A549 (cell line): ENCODE measurements at regions not wholly inside any gene's neighbourhood (a gene's known extent, or its start where the extent isn't known, plus 50 kb on each side); places are given as distances from the start of the nearest gene placed in this dataset.
A peak's percentile ranks its signal among the peaks of the same experiment; 100 is the strongest.

ENCODE experiments used
- ATAC-seq, 2 experiments: fragments of 200-7000 bp in 1 of 2; fragments of >200 bp in 1 of 2; cut with Nextera tagmentation in 1 of 2; cut with Tn5 transposase in 1 of 2; 3 replicates each; pipeline versions ENCODE4 v1.8.0 to v1.9.1; 2018 to 2020; ENCODE audit warnings: mild to moderate bottlenecking in 1 of 2, moderate library complexity in 1 of 2
- CTCF ChIA-PET: fragments of 300-600 bp; sonication (Branson Sonifier 250); formaldehyde crosslinking; extraction: SDS; loops from one replicate; lab custom pipeline; 2021; ENCODE audit warnings: antibody characterized with exemption, inconsistent platforms; lab: Yijun Ruan, JAX
- POLR2A ChIA-PET: fragments of 350-600 bp; formaldehyde crosslinking; extraction: SDS; loops from one replicate; lab custom pipeline; 2021; ENCODE audit warnings: antibody characterized with exemption, inconsistent platforms; lab: Yijun Ruan, JAX
- DNase-seq, 2 experiments: peaks; one replicate each; pipeline versions ENCODE4 v3.0.0 to v3.0.0-alpha.2; 2011 to 2016; ENCODE audit warnings: low read depth in 1 of 2, low spot score in 1 of 2
- FAIRE-seq: peaks from 2 replicates; lab custom pipeline; 2011; peaks lifted over from hg19 to GRCh38; lab: Jason Lieb, UNC
- H3K27ac ChIP-seq, 2 experiments: fragments of >200 bp; sonication (Bioruptor Twin); formaldehyde crosslinking; 3 replicates each; pipeline ENCODE4 v1.5.1; 2016 to 2017
- H3K4me1 ChIP-seq: fragments of >200 bp; sonication (Bioruptor Twin); formaldehyde crosslinking; 3 replicates; pipeline ENCODE4 v1.6.1; 2016
- H3K4me2 ChIP-seq: fragments of >200 bp; sonication (Bioruptor Twin); formaldehyde crosslinking; 3 replicates; pipeline ENCODE4 v1.6.1; 2016
- H3K4me3 ChIP-seq: fragments of >200 bp; sonication (Bioruptor Twin); formaldehyde crosslinking; 3 replicates; pipeline ENCODE4 v1.5.1; 2016
- H3K9me3 ChIP-seq: fragments of >200 bp; sonication (Bioruptor Twin); formaldehyde crosslinking; 3 replicates; pipeline ENCODE4 v1.6.1; 2016
- ATOH8 ChIP-seq: fragments of 250-450 bp; sonication (Bioruptor Pico); IDR thresholded peaks from 2 replicates; pipeline ENCODE4 v1.5.0; 2020; ENCODE audit warnings: low read depth, mild to moderate bottlenecking, moderate library complexity
- EHF ChIP-seq: fragments of 250-450 bp; sonication (Bioruptor Pico); IDR thresholded peaks from 2 replicates; pipeline ENCODE4 v1.5.0; 2020; ENCODE audit warnings: mild to moderate bottlenecking
- HDAC2 ChIP-seq: fragments of 200-600 bp; sonication (generic); IDR thresholded peaks from 2 replicates; pipeline ENCODE4 v1.6.1; 2016
- HOXA7 ChIP-seq: fragments of 250-450 bp; sonication (Bioruptor Pico); IDR thresholded peaks from 2 replicates; pipeline ENCODE4 v1.5.0; 2020; ENCODE audit warnings: mild to moderate bottlenecking, moderate library complexity
- HOXB5 ChIP-seq: fragments of 250-450 bp; sonication (Bioruptor Pico); IDR thresholded peaks from 2 replicates; pipeline ENCODE4 v1.5.0; 2020; ENCODE audit warnings: mild to moderate bottlenecking, moderate library complexity
- JUN ChIP-seq, 2 experiments: fragments of >200 bp; sonication (Bioruptor Twin); formaldehyde crosslinking; IDR thresholded peaks; 2 replicates in 1 of 2; 3 replicates in 1 of 2; pipeline ENCODE4 v1.6.1; 2016 to 2017
- MAFK ChIP-seq: fragments of 450-650 bp; IDR thresholded peaks from 2 replicates; pipeline ENCODE4 v1.6.1; 2014; ENCODE audit not compliant: partially characterized antibody
- MAX ChIP-seq: IDR thresholded peaks from 2 replicates; pipeline ENCODE4 v1.6.1; 2012
- NFE2L2 ChIP-seq: fragments of 150-350 bp; conservative IDR thresholded peaks from 2 replicates; pipeline ENCODE4 v1.6.1; 2014; ENCODE audit warnings: low read length
- NR3C1 ChIP-seq: fragments of >200 bp; sonication (Bioruptor Twin); formaldehyde crosslinking; IDR thresholded peaks from 3 replicates; pipeline ENCODE4 v1.6.1; 2017
- REST ChIP-seq: fragments of 200-600 bp; sonication (generic); IDR thresholded peaks from 2 replicates; pipeline ENCODE4 v1.6.1; 2016; ENCODE audit warnings: antibody characterized with exemption, mild to moderate bottlenecking, moderate library complexity
- RFX5 ChIP-seq: fragments of 450-650 bp; IDR thresholded peaks from 2 replicates; pipeline ENCODE4 v1.7.1; 2014; ENCODE audit warnings: antibody characterized with exemption, mild to moderate bottlenecking, moderate library complexity
- RNF2 ChIP-seq: fragments of 200-600 bp; sonication (generic); IDR thresholded peaks from 2 replicates; pipeline ENCODE4 v1.6.1; 2016; ENCODE audit warnings: low read depth, mild to moderate bottlenecking, antibody characterized with exemption, moderate library complexity, borderline replicate concordance
- ZFP36 ChIP-seq: fragments of 450-650 bp; IDR thresholded peaks from 2 replicates; pipeline ENCODE4 v1.6.1; 2014; ENCODE audit warnings: borderline replicate concordance; ENCODE audit not compliant: partially characterized antibody
- whole genome bisulfite sequencing: methylation state at CpG from one replicate; pipeline ENCODE4 v1.1.6; 2017; ENCODE audit errors: missing lambda C conversion rate; 5-methylcytosine and 5-hydroxymethylcytosine counted together
- TF ChIP-seq, protein P1 (sequence below): fragments of >200 bp; sonication (Bioruptor Twin); formaldehyde crosslinking; IDR thresholded peaks from 3 replicates; pipeline ENCODE4 v1.6.1; 2016
- TF ChIP-seq, protein P2 (sequence below): fragments of >200 bp; sonication (Bioruptor Twin); formaldehyde crosslinking; IDR thresholded peaks from 3 replicates; pipeline ENCODE4 v1.5.1; 2016

DNA sequence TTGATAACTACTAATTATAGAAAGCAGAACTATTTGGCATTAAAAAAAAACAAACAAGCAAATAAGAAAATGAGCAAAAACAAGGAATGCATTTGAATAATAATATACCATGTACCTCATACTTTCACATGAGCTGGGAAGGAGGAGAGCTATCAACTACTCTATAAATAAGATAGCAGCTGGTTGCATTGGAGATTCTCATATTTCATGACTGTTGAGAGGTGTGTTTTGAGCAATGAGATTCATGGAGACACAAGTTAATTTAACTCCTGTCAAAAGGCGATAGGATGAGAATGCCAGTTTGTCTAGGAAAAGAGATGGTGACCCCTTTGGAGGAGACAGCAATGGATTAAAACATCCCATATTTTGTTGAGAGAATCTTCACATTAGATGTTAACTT, 348.8 kb upstream of the SPTLC3 start:
- FAIRE-seq (no peak), DNase-seq (no peak), ATAC-seq (no peak)
- CTCF ChIA-PET: interaction anchor here (0.7 kb wide), 1 partner anchor 16 kb away, joined by 3 read pairs; no protein-coding TSS in a partner anchor
- Histone ChIP-seq H3K4me2 (no peak overlapping the region), H3K4me1 (no peaks in the 10 kb centered on the region), H3K27ac (no peak overlapping the region), H3K4me3 (no peak overlapping the region), H3K9me3 (no peaks in the 10 kb centered on the region)
- no peak for TF ChIP-seq NFE2L2
- no peak for TF ChIP-seq HOXB5 (CRISPR knock-in tag)
- no peak for TF ChIP-seq NR3C1
- no peak for TF ChIP-seq ZFP36
- POLR2A ChIA-PET: no interaction called here
- 3% methylated on average over 1 of the region's 1 CpG for WGBS

DNA sequence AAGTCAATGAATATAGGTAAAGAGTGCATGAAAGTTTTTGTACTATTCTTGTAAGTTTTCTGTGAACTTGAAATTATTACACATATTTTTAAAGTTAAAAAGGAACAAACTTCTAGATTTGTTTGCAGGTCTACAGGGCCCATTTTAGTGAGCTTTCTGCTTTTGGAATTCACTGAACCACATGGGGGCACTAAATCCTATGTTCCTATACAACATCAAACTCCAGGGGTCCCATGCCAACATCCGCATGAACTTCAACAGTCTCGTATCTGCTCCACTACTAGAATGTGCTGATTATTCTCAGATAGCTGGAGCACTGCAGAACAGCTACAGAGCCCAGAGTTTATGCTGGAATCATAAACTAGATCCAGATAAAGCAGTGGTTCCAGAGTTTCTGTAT, 347.9 kb upstream of the SPTLC3 start:
- Histone ChIP-seq H3K4me2 (no peak overlapping the region), H3K27ac (no peak overlapping the region), H3K9me3 (no peaks in the 10 kb centered on the region), H3K4me3 (no peak overlapping the region), H3K4me1 (no peaks in the 10 kb centered on the region)
- no peak for TF ChIP-seq RNF2
- no peak for TF ChIP-seq JUN (IDR thresholded peaks at IDR 0.05)
- TF ChIP-seq REST: no peak
- no peak for TF ChIP-seq HDAC2
- TF ChIP-seq RFX5: no peak
- TF ChIP-seq, protein P1, sequence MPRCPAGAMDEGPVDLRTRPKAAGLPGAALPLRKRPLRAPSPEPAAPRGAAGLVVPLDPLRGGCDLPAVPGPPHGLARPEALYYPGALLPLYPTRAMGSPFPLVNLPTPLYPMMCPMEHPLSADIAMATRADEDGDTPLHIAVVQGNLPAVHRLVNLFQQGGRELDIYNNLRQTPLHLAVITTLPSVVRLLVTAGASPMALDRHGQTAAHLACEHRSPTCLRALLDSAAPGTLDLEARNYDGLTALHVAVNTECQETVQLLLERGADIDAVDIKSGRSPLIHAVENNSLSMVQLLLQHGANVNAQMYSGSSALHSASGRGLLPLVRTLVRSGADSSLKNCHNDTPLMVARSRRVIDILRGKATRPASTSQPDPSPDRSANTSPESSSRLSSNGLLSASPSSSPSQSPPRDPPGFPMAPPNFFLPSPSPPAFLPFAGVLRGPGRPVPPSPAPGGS: no peak
- TF ChIP-seq ZFP36: no peak
- TF ChIP-seq HOXA7 (CRISPR knock-in tag): no peak
- TF ChIP-seq ATOH8 (CRISPR knock-in tag): no peak
- no peak for TF ChIP-seq MAX
- FAIRE-seq (no peak), DNase-seq (no peak), ATAC-seq (no peak)
- ChIA-PET POLR2A (no interaction called here), CTCF (no interaction called here)
- WGBS: 15% methylated on average over 2 of the region's 2 CpGs

- POLR2A ChIA-PET: no interaction called here
- H3K27ac ChIP-seq: no peak overlapping the region
- FAIRE-seq: no peak
- TF ChIP-seq NFE2L2: peak; percentile 90
- peak; percentile 78 for TF ChIP-seq MAFK
- TF ChIP-seq, protein P2, sequence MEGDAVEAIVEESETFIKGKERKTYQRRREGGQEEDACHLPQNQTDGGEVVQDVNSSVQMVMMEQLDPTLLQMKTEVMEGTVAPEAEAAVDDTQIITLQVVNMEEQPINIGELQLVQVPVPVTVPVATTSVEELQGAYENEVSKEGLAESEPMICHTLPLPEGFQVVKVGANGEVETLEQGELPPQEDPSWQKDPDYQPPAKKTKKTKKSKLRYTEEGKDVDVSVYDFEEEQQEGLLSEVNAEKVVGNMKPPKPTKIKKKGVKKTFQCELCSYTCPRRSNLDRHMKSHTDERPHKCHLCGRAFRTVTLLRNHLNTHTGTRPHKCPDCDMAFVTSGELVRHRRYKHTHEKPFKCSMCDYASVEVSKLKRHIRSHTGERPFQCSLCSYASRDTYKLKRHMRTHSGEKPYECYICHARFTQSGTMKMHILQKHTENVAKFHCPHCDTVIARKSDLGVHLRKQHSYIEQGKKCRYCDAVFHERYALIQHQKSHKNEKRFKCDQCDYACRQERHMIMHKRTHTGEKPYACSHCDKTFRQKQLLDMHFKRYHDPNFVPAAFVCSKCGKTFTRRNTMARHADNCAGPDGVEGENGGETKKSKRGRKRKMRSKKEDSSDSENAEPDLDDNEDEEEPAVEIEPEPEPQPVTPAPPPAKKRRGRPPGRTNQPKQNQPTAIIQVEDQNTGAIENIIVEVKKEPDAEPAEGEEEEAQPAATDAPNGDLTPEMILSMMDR: no peak
- TF ChIP-seq EHF (CRISPR knock-in tag): no peak
- TF ChIP-seq, all 56 proteins: peak for 2
- CTCF ChIA-PET: no interaction called here
- WGBS: 3% methylated on average over 1 of the region's 1 CpG
- Histone ChIP-seq H3K4me1 (no peaks in the 10 kb centered on the region), H3K9me3 (no peaks in the 10 kb centered on the region), H3K4me2 (no peak overlapping the region), H3K4me3 (no peak overlapping the region)
- no peak for DNase-seq
- ATAC-seq: no peak
Observed at GRCh38 chr20:12670301-12670700, 338.5 kb upstream of the SPTLC3 start.
